UCSD-AML1 (cell line): ENCODE measurements at regions not wholly inside any gene's neighbourhood (a gene's known extent, or its start where the extent isn't known, plus 50 kb on each side); places are given as distances from the start of the nearest gene placed in this dataset.
"Not testable (repeated sequence)": the region's sequence is repeated elsewhere in the genome, so short reads cannot be mapped to it uniquely, and the experiment has no call there.

Source experiments
- DNase-seq: peaks from one replicate; lab custom pipeline; 2025; ENCODE audit not compliant: unreplicated experiment; lab: John Stamatoyannopoulos, UW

DNA sequence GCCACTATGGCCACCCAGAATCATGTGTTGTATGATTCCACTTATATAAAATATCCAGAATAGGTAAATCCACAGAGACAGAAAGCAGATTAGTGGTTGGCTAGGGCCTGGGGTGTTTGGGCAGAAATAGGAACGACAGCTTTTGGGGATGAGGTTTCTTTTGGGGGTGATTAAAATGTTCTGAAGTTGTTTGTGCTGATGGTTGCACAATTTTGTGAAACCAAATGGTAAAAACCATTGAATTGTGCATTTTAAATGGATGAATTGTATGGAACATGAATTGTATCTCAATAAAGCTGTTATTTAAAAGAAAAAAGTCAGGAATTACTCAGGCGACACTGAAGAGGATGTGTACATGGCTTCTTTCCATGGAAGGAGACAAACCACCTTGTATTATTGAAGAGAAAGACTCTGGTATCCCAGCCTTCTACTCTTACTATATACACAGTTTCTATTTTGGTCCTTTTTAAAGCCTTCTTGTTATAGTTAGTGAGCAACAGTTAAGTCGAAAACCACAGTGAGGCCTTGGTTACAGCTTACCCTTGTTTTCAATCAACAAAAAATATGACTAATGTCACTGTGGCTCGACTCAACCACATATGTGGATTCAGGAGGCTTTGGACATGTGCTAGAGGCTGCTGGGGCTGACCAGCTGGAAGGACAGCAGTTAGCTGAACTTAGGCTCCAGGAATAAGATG is 57.1 kb upstream of the KMT2E start:
- no peak for DNase-seq

DNA sequence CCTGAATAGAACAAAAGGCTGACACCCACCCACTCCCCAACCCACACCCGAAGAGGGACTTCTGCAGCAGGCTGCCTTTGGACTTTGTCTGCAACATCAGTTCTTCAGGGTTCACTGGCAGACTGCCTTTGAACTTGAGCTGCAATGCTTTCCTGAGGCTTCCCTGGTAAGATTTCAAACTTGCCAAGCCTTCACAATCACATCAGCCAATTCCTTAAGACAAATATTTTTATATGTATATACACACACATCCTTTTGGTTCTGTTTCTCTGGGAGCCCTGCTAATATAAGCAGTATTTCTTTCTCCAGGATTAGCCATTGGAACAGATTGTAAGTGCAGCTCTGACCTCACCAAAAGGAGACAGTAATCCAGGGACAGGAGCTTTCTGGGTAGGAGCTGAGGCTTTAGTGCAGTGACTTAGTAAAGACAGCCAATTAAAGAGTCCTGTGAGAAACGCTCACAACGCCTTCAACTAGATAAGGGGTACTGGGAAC is 55.6 kb upstream of the KMT2E start:
- no peak for DNase-seq

DNA sequence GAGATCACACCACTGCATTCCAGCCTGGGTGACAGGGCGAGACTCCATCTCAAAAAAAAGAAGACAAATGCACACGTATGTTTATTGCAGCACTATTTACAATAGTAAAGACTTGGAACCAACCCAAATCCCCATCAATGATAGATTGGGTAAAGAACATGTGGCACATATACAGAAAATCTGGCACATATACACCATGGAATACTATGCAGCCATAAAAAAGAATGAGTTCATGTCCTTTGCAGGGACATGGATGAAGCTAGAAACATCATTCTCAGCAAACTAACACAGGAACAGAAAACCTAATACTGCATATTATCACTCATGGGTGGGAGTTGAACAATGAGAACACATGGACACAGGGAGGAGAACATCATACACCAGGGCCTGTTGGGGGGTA is 54.5 kb upstream of the KMT2E start:
- not testable (repeated sequence) for DNase-seq

DNA sequence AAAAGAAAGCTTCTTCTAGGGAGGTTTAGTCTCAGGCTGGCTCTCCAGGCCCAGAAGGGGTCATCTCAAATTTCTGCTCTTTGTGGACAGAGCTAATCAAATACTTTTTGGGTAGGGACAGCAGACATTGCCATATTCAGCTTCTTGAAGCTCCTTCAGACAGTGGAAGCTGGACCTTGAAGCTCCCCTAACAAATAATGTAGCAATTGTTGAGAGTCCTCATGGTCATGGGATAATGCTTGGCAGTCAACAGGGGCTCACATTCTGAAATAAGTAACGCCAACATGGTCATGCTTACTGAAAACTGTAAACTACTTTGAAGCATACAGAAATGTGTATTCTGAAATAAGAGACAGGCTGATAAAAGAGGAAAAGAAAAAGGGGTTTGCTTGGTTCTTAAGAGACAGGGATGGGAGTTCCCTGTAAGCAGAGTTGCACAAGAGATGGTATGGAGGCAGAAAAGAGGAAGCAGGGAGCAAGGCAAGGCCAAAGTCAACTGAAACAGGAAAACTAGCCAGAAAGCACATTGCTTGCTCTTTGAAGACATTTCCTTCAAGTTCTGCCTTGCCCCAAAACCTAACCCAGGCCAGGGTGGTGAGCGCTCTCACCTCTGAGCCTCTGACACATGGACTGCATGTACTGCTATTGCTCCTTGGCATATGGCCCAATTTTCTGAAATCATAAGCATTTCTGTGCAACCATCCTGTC is 53.1 kb upstream of the KMT2E start:
- DNase-seq: peak; percentile 35

DNA sequence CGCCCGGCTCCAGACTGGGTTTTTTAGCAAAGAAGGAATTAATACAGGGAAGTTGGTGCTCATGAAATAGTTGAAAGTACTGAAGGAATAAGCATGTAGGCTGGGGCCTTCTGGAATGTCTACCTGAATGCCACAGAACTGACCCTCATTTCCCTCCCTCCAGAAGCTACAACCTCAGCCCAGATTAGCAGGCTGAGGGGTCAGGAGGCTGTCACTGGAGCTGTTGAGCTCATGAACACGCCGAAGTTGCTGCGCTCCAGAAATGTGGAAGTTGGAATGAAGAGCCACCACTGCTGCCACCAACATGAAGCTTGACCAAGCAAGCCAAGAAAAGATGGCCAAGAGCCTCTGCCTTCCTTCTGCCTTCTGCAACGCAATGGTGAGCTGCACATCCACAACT is 52.2 kb upstream of the KMT2E start:
- no peak for DNase-seq

DNA sequence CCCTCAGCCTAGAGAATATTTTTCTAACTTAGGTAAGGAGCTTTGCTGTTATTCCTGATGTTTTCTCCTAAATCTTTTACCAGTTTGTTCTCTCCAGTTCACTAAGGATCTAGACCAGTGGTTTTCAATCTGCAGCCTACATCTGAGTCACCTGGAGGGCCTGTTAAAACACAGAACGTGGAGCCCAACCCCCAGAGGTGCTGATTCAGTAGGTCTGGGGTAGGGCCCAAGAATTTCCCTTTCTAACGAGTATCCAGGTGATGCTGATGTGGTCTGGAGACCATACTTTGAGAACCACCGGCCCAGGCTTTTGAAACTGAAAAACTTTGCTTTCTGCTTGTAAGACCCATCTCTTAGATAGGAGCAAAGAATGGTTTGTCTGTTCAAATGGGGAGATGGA is 51.2 kb upstream of the KMT2E start:
- DNase-seq: no peak

DNA sequence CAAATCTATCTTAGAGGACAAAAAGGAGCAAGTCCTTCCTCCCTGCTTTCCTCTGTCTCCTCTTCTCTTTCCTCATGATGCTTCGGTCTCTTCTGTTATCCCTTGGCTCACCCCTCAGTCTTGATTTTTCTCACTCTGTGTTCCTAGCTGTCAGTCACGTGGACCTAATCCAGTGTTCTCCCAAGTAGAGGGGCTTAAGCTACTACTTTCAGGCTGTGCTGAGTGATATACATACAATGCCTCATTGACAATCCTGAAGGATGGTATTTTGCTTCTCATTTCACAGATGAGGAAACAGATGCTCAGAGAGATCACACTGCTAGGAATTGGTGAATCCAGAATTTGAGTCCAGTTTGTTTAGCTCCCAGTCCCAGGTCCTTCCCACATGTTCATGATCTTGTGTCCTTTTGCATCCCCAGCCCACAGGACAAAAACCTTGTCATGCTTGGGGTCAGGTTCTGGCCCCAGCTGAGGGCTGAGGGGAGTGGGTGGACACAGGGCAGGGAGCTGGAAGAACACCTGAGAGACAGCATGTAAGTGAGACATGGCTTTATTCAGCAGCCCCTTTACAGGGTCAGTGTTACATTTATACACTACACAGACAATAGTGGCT is 50.5 kb upstream of the KMT2E start:
- no peak for DNase-seq

DNA sequence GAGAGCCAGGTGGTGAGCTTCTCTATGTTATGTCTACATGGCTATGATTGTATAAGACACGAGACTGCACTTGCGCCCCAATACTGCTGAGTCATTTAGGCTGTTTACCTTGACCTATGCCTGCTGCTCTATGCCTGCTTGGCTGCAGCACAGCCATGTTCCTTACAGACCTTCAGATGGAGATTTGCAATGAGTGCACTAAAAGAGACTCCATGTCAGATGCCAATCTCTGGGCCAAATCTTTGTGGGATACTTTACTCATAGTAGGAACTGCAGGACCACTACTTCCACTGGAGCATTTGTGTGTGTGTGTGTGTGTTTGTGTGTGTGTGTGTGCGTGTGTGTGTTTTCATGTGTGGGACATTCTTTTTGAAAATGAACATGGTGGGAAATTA is 50.0 kb upstream of the KMT2E start:
- DNase-seq: no peak
